ENCODE measurements at regions not wholly inside any gene's neighbourhood (a gene's known extent, or its start where the extent isn't known, plus 50 kb on each side); places are given as distances from the start of the nearest gene placed in this dataset.

DNA sequence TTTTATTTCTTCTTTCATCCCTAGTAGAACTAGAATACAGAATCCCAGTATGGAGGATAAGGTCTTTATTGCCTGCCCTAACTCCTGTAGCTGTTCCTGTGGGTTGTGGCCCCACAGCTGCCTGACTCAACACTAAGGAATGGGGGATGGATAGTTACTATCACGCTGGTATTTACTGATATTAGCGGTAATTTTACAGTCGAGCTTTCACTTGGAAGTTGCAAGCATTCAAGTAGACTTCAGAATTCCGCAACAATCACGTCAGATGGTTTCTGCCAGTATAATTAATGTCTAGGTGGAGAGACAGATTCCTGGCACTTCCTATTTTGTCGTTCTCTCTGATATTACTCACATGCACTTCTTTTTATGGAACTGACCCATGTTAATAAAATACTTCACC lies 489.8 kb downstream of the PABPC4L start:
- Mint-ChIP-seq H3K9me3 (no peaks in the 10 kb centered on the region), H3K4me3 (no peak overlapping the region), H3K36me3 (ENCODE audit: low read depth) (no peaks in the 10 kb centered on the region), H3K27ac (no peak overlapping the region), H3K4me1 (no peaks in the 10 kb centered on the region), H3K27me3 (no peaks in the 10 kb centered on the region)
- no peak for DNase-seq
- intact Hi-C loops (cut with micrococcal nuclease) = no loop called here

DNA sequence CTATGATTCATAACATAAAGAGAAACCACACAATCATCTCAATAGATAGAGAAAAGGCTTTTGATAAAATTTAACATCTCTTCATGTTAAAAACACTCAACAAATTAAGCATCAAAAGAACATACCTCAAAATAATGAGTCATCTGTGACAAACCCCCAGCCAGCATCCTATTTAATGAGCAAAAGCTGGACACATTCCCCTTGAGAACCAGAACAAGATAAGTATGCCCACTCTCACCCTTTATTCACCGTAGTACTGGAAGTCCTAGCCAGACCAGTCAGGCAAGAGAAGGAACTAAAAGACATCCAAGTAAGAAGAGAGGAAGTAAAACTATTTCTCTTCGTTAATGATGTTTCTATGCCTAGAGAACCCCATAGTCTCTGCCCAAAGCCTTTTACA lies 507.2 kb downstream of the PABPC4L start:
- Mint-ChIP-seq H3K36me3 (ENCODE audit: low read depth) (no peaks in the 10 kb centered on the region), H3K27me3 (no peaks in the 10 kb centered on the region)
- intact Hi-C loops (cut with micrococcal nuclease) = no loop called here

DNA sequence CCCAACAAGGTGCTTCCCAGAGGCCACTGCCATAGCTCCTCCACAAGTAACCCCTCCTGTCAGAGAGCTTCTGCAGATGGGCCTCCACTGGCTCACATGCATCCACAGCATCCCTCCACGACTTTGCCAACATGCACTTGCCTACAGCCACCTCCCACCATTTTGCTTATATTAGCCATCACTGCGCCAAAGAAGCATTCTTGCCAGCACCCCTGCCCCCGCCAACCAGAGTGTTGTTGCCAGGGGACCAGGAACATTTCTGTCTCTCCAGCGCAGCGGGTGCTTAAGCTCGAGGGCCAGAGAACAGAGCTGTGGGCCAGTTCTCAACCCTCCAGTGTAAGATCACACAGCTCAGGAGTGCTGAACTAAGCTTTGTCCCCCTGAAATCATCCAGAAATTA lies 517.6 kb downstream of the PABPC4L start:
- Mint-ChIP-seq H3K4me3 (no peak overlapping the region), H3K36me3 (ENCODE audit: low read depth) (no peaks in the 10 kb centered on the region)

More for the DNA sequence above, 507.2 kb downstream of the PABPC4L start:
- DNase-seq = no peak
- Mint-ChIP-seq H3K4me3 (no peak overlapping the region), H3K9me3 (peaks cover 5% of the 10 kb centered on the region), H3K4me1 (no peaks in the 10 kb centered on the region), H3K27ac (no peak overlapping the region)

DNA sequence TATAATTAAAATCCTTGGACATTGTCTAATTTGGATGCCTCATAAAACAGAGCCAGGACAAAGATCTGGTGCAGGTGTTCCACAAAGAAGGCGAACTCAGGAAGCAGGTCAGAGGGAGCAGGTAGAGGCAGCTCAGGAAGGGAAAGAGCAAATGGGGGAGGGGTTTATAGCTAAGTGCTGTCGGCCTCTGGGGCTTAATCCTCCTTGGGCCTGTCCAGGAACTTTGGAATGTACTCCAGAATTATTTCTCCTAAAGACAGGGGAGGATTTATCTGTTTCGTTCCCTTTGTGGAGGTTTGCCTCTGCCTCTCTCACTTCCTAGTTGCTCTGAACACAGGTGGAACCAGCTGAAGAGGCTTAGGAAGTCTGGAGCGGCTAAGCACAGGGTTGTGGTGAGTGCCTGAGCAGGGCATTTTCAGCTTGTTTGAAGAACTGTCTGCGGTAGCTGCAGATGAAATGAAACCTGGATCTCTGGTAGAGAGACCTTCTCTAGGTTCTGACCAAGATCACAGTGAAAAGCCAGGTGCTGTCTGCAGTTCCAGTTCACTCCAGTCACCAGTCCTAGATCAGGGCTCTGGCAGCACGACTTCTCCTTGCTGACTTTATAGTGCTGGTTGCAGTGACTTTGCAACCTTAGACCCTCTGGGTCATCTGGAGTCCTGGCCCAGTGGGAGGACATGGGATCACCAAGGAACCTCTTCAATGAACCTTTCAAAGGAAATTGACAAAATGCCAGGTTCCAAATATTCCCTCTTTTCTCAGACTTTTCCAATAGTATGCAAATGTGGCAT lies 519.2 kb downstream of the PCDH10 start:
- DNase-seq = no peak
- no peaks in the 10 kb centered on the region for H3K36me3 Mint-ChIP-seq (ENCODE audit: low read depth)
- H3K4me3 Mint-ChIP-seq = no peak overlapping the region
- H3K27ac Mint-ChIP-seq = no peak overlapping the region
- H3K27me3 Mint-ChIP-seq = no peaks in the 10 kb centered on the region
- H3K4me1 Mint-ChIP-seq = no peaks in the 10 kb centered on the region
- intact Hi-C loops (cut with micrococcal nuclease) = no loop called here
- no peaks in the 10 kb centered on the region for H3K9me3 Mint-ChIP-seq

More for the DNA sequence above, 517.6 kb downstream of the PABPC4L start:
- DNase-seq = no peak
- H3K27me3 Mint-ChIP-seq = no peaks in the 10 kb centered on the region
- intact Hi-C loops (cut with micrococcal nuclease) = no loop called here
- no peaks in the 10 kb centered on the region for H3K4me1 Mint-ChIP-seq
- H3K9me3 Mint-ChIP-seq = peaks cover 12% of the 10 kb centered on the region
- H3K27ac Mint-ChIP-seq = no peak overlapping the region

DNA sequence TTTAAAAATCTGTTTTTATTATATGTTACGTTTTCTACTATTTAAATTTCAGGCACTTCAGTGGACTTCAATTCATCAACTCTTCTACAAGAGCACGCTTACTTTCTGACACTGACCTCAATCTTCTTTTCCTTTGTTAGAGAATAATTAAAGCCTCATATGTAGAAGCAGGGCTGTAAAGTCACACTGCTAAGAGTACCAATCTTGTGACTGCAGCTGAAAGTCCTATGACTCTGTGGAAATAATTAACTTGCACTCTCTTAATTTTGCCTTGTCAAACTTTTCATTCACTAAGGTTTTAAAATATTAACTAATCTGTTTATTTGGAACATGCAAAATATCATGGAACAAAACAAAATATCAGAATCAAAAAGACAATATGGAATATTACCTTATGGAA lies 498.1 kb downstream of the PCDH10 start:
- H3K27me3 Mint-ChIP-seq = no peaks in the 10 kb centered on the region
- no peaks in the 10 kb centered on the region for H3K9me3 Mint-ChIP-seq
- no peak overlapping the region for H3K4me3 Mint-ChIP-seq
- no peaks in the 10 kb centered on the region for H3K4me1 Mint-ChIP-seq
- DNase-seq = no peak
- intact Hi-C loops (cut with micrococcal nuclease) = no loop called here
- H3K27ac Mint-ChIP-seq = no peak overlapping the region
- no peaks in the 10 kb centered on the region for H3K36me3 Mint-ChIP-seq (ENCODE audit: low read depth)

DNA sequence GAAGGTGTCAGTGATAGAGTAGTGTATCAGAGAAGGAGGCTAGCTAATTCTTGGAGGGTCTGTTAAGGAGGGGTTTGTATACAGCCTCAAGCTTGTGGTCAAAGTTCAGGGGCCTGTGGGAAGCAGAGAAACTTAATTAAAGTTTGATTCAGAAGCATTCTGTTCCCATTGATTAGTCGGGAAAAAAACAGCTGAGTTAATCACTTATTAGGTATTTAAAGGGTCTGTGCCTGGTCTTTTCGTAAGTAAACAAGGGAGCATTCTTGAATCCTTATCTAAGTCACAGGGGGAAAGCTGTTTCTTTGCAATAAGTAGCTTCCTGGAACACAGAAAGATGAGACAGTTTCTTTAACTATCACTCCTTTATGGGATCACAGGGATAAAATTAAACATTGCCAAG lies 492.1 kb downstream of the PCDH10 start:
- Mint-ChIP-seq H3K4me3 (no peak overlapping the region), H3K9me3 (no peaks in the 10 kb centered on the region), H3K4me1 (no peaks in the 10 kb centered on the region), H3K27me3 (no peaks in the 10 kb centered on the region), H3K36me3 (ENCODE audit: low read depth) (no peaks in the 10 kb centered on the region), H3K27ac (no peak overlapping the region)
- intact Hi-C loops (cut with micrococcal nuclease) = no loop called here
- no peak for DNase-seq

DNA sequence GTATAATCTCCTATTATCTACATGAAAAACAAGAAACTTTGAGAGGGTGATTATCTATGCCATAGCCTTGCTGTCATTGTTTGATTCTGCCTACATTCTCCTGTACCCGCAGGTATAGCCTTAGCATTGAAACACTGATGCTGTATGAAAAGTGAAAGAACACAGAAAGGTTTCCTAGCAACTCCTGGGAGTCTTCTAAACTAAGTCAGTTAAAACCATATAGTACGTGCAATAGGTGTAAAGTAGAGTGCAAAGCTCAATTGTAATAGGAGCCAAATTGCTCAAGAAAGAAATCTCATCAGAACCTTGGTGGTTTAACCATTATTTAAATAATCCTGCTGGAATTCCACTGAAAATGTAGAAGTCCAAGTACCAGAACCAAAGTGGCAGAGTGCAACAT lies 489.7 kb downstream of the PCDH10 start:
- intact Hi-C loops (cut with micrococcal nuclease) = no loop called here
- H3K36me3 Mint-ChIP-seq (ENCODE audit: low read depth) = no peaks in the 10 kb centered on the region
- no peak overlapping the region for H3K27ac Mint-ChIP-seq

DNA sequence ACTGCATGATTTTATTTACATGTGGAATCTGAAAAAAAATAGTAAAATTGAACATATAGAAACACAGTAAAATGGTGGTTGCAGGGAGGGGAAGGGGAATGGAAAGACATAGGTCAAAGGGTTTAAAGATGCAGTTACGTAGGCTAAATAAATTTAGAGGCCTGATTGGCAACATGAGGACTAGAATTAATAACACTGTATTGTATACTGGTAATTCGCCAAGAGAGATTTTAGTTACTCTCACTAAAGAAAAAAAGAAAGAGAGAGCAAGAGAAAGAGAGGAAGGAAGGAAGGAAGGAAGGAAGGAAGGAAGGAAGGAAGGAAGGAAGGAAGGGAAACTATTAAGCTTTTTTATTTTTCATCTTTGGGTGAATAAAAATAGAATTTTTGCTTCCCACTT lies 488.1 kb downstream of the PCDH10 start:
- H3K36me3 Mint-ChIP-seq (ENCODE audit: low read depth) = no peaks in the 10 kb centered on the region
- no peak for DNase-seq
- no peak overlapping the region for H3K27ac Mint-ChIP-seq
- H3K9me3 Mint-ChIP-seq = no peaks in the 10 kb centered on the region
- no peaks in the 10 kb centered on the region for H3K4me1 Mint-ChIP-seq
- H3K4me3 Mint-ChIP-seq = no peak overlapping the region
- intact Hi-C loops (cut with micrococcal nuclease) = no loop called here
- H3K27me3 Mint-ChIP-seq = no peaks in the 10 kb centered on the region

More for the DNA sequence above, 489.7 kb downstream of the PCDH10 start:
- no peaks in the 10 kb centered on the region for H3K4me1 Mint-ChIP-seq
- no peak for DNase-seq
- H3K4me3 Mint-ChIP-seq = no peak overlapping the region
- no peaks in the 10 kb centered on the region for H3K9me3 Mint-ChIP-seq
- H3K27me3 Mint-ChIP-seq = no peaks in the 10 kb centered on the region

DNA sequence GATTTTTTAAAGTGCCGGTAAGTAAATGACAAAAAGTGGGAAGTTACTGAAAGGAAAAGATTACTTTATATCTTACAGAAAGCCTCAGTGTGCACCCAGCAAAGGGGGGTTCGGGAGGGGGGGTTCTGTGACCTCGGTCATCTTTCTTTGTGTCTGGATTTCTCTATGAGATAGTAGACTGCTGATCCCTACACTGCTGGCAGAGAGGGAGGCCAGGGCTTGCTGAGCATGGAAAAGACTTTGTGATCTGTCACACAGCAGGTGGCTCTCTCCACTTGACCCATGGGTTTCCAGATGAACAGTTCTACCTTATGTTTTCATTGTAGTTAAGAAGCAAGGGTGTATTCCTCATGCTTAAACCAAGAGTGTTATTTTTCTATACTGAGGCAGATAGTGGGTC lies 475.6 kb downstream of the PCDH10 start:
- Mint-ChIP-seq H3K36me3 (ENCODE audit: low read depth) (no peaks in the 10 kb centered on the region), H3K27me3 (no peaks in the 10 kb centered on the region), H3K27ac (no peak overlapping the region), H3K4me1 (no peaks in the 10 kb centered on the region), H3K4me3 (no peak overlapping the region), H3K9me3 (peaks cover 4% of the 10 kb centered on the region)
- intact Hi-C loops (cut with micrococcal nuclease) = no loop called here
- no peak for DNase-seq

DNA sequence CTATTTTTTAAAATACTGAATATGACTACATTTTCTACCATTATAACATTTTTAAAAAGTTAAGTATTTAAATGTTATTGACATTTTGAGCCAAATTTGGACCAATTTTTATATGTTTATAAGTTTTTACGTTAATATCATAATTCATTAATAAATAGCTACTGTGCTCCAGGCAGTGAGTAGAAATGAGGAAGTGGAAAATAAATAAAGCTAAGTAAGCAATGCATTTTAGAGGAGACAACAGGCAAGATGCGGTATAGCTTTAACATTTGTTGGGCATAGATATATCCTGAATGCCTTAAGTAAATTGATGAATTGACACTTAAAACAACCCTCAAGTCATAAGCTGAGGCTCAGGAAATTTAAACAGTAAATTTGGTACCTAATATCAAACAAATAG lies 474.8 kb downstream of the PCDH10 start:
- DNase-seq = no peak
- Mint-ChIP-seq H3K27me3 (no peaks in the 10 kb centered on the region), H3K36me3 (ENCODE audit: low read depth) (no peaks in the 10 kb centered on the region), H3K4me3 (no peak overlapping the region), H3K27ac (no peak overlapping the region), H3K9me3 (no peaks in the 10 kb centered on the region), H3K4me1 (no peaks in the 10 kb centered on the region)
- intact Hi-C loops (cut with micrococcal nuclease) = no loop called here

DNA sequence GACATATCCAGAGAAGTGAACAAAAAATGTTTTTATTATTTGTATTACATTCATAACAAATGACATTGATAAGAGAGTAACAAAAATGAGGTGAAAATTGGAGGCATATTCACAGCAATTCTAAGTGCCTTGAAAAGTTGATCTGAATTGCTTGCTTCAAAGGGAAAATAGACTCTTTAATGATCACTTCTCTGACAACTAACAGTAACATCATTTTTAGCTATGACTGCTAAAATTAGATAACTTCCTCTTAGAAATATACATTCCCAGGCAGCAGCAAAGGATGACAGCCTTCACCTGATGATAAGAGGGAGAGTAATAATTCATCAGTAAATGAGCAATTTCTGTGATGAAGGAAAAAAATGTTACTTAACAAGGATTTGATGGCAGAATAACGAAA lies 472.5 kb downstream of the PCDH10 start:
- DNase-seq = no peak
- no peaks in the 10 kb centered on the region for H3K9me3 Mint-ChIP-seq
- H3K36me3 Mint-ChIP-seq (ENCODE audit: low read depth) = no peaks in the 10 kb centered on the region
- no peak overlapping the region for H3K4me3 Mint-ChIP-seq
- intact Hi-C loops (cut with micrococcal nuclease) = no loop called here
- no peaks in the 10 kb centered on the region for H3K4me1 Mint-ChIP-seq
- no peaks in the 10 kb centered on the region for H3K27me3 Mint-ChIP-seq
- no peak overlapping the region for H3K27ac Mint-ChIP-seq

DNA sequence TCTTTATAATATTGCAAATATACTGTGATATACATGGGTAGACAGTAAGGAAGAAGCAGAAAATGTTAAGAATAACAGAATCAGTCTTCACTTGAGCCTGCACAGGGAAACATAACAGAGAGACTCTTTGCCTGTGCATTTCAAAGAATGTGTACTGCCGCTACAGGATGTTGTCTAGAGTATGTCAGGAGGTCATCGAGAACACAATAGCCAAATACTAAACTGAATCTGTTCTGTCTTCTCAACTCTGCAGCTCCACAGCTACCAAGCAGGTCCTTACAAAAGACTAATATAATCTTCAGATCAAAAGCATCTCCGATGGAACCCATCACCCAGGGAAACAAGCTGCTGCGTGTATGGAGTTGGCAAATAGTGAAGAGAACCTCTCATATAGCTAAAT lies 471.5 kb downstream of the PCDH10 start:
- Mint-ChIP-seq H3K4me1 (no peaks in the 10 kb centered on the region), H3K9me3 (no peaks in the 10 kb centered on the region), H3K4me3 (no peak overlapping the region), H3K27me3 (no peaks in the 10 kb centered on the region), H3K27ac (no peak overlapping the region), H3K36me3 (ENCODE audit: low read depth) (no peaks in the 10 kb centered on the region)
- intact Hi-C loops (cut with micrococcal nuclease) = no loop called here
- DNase-seq = no peak

DNA sequence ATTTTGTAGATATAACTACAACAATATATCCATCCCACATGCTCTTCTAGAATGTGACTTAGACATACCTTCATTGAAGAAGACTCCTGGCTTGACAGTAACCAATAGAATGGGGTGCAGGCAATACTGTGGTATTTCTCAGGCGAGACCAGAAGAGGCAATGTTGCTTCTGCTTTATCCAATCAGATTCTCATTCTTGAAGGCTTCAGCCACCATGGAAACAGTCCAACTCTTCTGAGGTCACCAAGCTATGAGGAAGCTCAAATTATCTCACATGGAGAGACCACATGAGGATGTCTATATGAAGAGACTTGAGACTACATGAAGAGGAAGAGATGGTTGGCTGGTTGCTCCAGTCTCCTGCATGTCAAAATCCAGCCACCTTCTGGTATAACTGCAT lies 469.9 kb downstream of the PCDH10 start:
- DNase-seq = no peak

DNA sequence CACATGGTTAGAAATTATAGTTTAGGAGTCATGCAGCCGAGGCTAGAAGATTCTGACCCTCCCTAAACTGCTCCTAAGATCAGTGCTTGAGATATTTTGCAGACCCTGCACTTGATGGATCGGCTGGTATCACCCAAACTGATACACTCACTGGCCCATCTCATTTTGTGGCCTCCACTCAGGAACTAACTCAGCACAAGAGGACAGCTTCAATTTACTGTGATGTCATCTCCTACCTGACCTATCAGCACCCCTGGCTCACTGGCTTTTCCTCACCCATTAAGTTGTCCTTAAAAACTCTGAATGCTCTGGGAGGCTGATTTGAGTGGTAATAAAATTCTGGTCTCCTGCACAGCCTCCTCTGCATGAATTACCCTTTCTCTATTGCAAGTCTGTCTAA lies 450.9 kb downstream of the PCDH10 start:
- Mint-ChIP-seq H3K36me3 (ENCODE audit: low read depth) (no peaks in the 10 kb centered on the region), H3K27me3 (no peaks in the 10 kb centered on the region), H3K4me1 (no peaks in the 10 kb centered on the region), H3K27ac (no peak overlapping the region), H3K4me3 (no peak overlapping the region), H3K9me3 (no peaks in the 10 kb centered on the region)
- intact Hi-C loops (cut with micrococcal nuclease) = no loop called here
- DNase-seq = no peak

More for the DNA sequence above, 469.9 kb downstream of the PCDH10 start:
- intact Hi-C loops (cut with micrococcal nuclease) = no loop called here
- no peak overlapping the region for H3K27ac Mint-ChIP-seq
- H3K4me3 Mint-ChIP-seq = no peak overlapping the region
- no peaks in the 10 kb centered on the region for H3K9me3 Mint-ChIP-seq
- H3K4me1 Mint-ChIP-seq = no peaks in the 10 kb centered on the region
- no peaks in the 10 kb centered on the region for H3K27me3 Mint-ChIP-seq
- no peaks in the 10 kb centered on the region for H3K36me3 Mint-ChIP-seq (ENCODE audit: low read depth)

DNA sequence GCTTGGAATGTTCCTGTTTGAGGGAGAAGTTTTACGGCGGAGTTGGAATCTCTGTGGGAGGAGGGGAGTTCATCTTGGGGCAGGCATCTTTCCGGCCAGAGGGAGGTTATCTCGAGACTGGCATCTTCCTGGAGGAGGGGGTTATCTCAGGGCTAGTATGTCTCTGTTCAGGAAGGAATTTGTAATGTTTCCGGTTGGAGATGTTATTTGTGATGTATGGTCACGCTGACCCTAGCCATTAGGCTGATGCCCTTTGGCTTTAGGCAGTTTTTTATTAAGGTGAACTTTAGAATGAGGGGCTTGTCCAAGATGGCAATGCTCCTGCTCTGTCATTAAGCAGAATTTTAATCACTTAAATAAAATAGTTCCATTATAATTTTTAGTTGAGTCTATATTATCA lies 449.7 kb downstream of the PCDH10 start:
- H3K36me3 Mint-ChIP-seq (ENCODE audit: low read depth) = no peaks in the 10 kb centered on the region
- no peak for DNase-seq
- no peak overlapping the region for H3K4me3 Mint-ChIP-seq
- no peaks in the 10 kb centered on the region for H3K9me3 Mint-ChIP-seq
- H3K27ac Mint-ChIP-seq = no peak overlapping the region
- intact Hi-C loops (cut with micrococcal nuclease) = no loop called here
- H3K4me1 Mint-ChIP-seq = no peaks in the 10 kb centered on the region
- no peaks in the 10 kb centered on the region for H3K27me3 Mint-ChIP-seq
